Hematopoietic multipotent progenitor cell treated with erythropoietin and hydrocortisone succinate and interleukin-3 and kit ligand, for 15 days (in vitro differentiated cells): ENCODE measurements at regions not wholly inside any gene's neighbourhood (a gene's known extent, or its start where the extent isn't known, plus 50 kb on each side); places are given as distances from the start of the nearest gene placed in this dataset.

Experiments used
- DNase-seq: peaks from one replicate; pipeline ENCODE4 v3.0.0-alpha.2; 2015; ENCODE audit warnings: low spot score

DNA sequence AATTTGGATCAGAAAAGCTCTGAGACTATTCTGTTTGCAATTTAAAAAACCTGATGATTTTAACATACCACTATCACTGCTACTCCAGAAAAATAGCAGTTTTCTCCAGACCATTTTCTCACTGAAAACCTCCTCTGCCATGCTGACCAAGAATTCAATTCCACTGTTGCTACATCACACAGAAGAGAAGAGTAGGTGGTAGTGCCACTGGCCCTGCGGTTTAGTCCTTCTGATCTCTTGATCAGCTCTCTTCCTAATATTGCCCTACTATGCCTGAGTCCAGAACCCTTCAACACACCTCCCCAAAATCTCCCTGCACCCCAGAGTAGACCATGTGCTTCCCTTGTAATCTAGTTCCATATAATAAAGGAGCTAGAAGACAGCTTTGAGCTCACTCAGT, 55.8 kb upstream of the HS3ST1 start:
- no peak for DNase-seq

DNA sequence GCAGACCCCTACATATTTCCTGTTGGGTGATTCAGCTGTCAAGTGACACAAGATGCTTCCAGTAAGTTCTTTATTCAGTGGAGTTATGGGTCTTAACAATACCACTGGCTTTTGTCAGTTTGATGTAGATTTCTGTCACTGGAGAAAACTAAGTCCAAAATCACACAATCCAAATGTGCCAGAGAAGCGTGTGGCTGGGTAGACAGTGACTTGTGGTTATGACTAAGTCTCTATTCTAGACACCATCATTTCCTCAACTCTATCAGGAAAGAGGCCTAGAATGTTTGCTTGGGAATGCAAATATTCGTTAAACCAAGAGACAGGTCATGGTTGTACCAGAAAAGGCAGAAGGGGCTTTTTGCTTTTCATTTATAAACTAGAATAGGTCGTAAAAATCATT, 54.4 kb upstream of the HS3ST1 start:
- DNase-seq: no peak

DNA sequence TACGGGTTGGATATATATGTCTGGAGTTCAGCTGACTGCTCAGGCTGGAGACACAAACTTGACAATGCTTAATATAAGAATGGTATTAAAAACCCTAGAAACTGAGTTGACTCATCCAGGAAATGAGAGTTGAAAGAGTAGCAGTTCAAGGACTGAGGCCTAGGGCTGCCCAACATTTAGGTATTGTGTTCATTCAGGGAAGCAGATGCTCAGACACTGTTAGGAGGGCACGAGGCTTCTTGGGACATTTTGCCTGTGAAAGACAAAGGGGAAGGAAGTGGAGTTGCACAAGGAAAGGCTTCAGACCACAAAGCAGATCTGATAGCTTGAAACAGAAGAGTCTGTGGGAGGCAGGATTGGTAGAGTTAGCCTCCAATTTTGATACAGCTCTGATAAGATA, 52.0 kb upstream of the HS3ST1 start:
- no peak for DNase-seq
